ENCODE measurements at regions not wholly inside any gene's neighbourhood (a gene's known extent, or its start where the extent isn't known, plus 50 kb on each side); places are given as distances from the start of the nearest gene placed in this dataset.

- TF ChIP-seq, protein P1, sequence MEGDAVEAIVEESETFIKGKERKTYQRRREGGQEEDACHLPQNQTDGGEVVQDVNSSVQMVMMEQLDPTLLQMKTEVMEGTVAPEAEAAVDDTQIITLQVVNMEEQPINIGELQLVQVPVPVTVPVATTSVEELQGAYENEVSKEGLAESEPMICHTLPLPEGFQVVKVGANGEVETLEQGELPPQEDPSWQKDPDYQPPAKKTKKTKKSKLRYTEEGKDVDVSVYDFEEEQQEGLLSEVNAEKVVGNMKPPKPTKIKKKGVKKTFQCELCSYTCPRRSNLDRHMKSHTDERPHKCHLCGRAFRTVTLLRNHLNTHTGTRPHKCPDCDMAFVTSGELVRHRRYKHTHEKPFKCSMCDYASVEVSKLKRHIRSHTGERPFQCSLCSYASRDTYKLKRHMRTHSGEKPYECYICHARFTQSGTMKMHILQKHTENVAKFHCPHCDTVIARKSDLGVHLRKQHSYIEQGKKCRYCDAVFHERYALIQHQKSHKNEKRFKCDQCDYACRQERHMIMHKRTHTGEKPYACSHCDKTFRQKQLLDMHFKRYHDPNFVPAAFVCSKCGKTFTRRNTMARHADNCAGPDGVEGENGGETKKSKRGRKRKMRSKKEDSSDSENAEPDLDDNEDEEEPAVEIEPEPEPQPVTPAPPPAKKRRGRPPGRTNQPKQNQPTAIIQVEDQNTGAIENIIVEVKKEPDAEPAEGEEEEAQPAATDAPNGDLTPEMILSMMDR (IDR thresholded peaks at IDR 0.05): no peak
- TF ChIP-seq POLR2A (IDR thresholded peaks at IDR 0.05) (no peak), EP300 (IDR thresholded peaks at IDR 0.05) (no peak)
These were observed 489.6 kb downstream of the MMUT start for GRCh38 chr6:48973491-48973890.
